ENCODE measurements at regions not wholly inside any gene's neighbourhood (a gene's known extent, or its start where the extent isn't known, plus 50 kb on each side); places are given as distances from the start of the nearest gene placed in this dataset.

DNA sequence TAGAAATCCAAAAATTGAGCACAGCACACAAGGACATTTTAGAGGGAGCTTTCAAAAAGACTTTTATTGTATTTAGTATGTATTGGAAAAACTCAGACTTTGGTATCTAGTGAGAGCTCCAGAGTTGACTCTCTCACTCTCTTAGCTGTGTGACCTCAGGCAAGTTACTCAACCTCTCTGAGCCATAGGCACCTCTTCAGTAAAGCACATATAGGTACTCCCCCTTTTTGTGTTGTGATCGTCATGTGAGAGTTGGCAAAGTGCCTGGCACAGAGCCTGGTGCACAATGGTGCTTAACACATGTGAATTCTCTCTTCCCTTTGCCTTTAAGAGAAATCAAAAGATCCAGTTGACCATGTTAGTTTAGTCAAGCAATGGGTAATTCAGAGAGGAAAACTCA, 186.2 kb downstream of the TMEM38B start:
- Histone ChIP-seq H3K9me3 (ENCODE audit: control insufficient read depth in 4 of 4, insufficient read depth in 3 of 4, low read length in 3 of 4) (no peaks in the 10 kb centered on the region), H3K27me3 (ENCODE audit: control insufficient read depth in 3 of 3, insufficient read depth in 3 of 3, low read length in 2 of 3) (no peaks in the 10 kb centered on the region), H3K27ac (ENCODE audit: low read depth in 1 of 2, low read length in 1 of 2) (no peak overlapping the region), H3K36me3 (ENCODE audit: control insufficient read depth in 4 of 4, insufficient read depth in 4 of 4, low read length in 4 of 4) (no peaks in the 10 kb centered on the region), H3K4me1 (ENCODE audit: control insufficient read depth in 5 of 5, insufficient read depth in 5 of 5, low read length in 5 of 5) (no peaks in the 10 kb centered on the region), H3K4me3 (no peak overlapping the region), H3K9ac (ENCODE audit: insufficient read depth in 1 of 2, low read length in 2 of 2) (no peak overlapping the region)
- ATAC-seq (ENCODE audit: insufficient read depth, low FRiP score) (no peak), DNase-seq (no peak)
- WGBS, 2 donors: 34 to 40% methylated on average over 1 of the region's 1 CpG
- TF ChIP-seq, protein P1, sequence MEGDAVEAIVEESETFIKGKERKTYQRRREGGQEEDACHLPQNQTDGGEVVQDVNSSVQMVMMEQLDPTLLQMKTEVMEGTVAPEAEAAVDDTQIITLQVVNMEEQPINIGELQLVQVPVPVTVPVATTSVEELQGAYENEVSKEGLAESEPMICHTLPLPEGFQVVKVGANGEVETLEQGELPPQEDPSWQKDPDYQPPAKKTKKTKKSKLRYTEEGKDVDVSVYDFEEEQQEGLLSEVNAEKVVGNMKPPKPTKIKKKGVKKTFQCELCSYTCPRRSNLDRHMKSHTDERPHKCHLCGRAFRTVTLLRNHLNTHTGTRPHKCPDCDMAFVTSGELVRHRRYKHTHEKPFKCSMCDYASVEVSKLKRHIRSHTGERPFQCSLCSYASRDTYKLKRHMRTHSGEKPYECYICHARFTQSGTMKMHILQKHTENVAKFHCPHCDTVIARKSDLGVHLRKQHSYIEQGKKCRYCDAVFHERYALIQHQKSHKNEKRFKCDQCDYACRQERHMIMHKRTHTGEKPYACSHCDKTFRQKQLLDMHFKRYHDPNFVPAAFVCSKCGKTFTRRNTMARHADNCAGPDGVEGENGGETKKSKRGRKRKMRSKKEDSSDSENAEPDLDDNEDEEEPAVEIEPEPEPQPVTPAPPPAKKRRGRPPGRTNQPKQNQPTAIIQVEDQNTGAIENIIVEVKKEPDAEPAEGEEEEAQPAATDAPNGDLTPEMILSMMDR (IDR thresholded peaks at IDR 0.05; ENCODE audit: control extremely low read depth, extremely low read depth): no peak

DNA sequence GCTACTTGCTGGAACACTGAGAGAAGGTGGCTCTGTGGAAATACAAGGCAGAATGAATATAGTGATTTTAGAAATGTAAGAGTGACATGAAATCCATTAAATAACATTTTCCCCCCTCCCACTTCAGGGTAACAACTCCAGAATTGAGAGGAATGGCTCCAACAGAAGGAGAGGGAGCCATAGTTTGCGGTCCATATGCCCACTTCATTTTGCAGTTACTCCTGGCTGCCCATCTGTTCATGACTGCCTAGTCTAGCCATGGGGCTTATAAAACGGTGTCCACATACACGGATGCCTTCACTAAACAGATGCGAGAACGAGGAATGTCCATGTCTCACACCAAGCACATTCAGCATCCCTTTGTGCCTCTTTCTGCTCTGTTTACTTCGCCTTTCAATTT, 186.7 kb downstream of the TMEM38B start:
- WGBS, 2 donors: 92 to 96% methylated on average over 6 of the region's 6 CpGs

DNA sequence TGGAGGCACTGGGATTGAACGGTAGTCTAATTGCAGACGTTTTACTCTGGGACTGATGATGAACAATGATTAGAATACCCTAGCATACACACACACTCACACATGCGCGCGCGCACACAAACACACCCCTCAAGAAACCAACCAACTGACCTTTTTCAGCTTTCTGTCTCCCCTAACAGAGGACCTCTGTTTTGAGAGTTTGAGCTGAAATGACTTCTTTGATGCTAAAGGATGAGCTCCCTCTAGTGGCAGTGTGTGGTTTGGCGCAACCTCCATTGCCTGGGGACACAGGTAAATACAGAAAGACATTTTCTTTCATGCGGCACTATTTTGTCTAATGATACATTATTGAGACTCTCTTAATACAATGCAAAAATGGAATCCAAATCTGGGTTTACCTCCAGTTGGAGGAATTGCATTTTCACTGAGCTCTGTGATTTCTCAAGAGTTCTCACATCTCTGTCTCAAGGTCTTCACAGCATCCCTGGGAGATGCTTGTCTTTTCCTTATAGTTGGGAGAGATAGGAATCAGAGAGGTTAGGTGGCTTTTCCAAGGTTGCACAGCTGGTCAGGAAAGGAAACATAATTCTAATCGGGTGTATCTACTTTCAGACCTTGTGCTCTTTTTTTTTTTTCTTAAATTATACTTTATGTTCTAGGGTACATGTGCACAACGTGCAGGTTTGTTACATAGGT, 187.5 kb downstream of the TMEM38B start:
- WGBS, 2 donors: 40 to 42% methylated on average over 10 of the region's 10 CpGs
- TF ChIP-seq, protein P1 (IDR thresholded peaks at IDR 0.05; ENCODE audit: control extremely low read depth, extremely low read depth): peak; percentile 61
- H3K4me3 ChIP-seq: no peak overlapping the region
- no peak overlapping the region for H3K9ac ChIP-seq (ENCODE audit: insufficient read depth in 1 of 2, low read length in 2 of 2)
- DNase-seq: peak; percentile 42 to 68 (median 55)
- ATAC-seq (ENCODE audit: insufficient read depth, low FRiP score): peak; percentile 81
- H3K36me3 ChIP-seq (ENCODE audit: control insufficient read depth in 4 of 4, insufficient read depth in 4 of 4, low read length in 4 of 4): no peaks in the 10 kb centered on the region
- H3K4me1 ChIP-seq (ENCODE audit: control insufficient read depth in 5 of 5, insufficient read depth in 5 of 5, low read length in 5 of 5): no peaks in the 10 kb centered on the region
- no peaks in the 10 kb centered on the region for H3K27me3 ChIP-seq (ENCODE audit: control insufficient read depth in 3 of 3, insufficient read depth in 3 of 3, low read length in 2 of 3)
- H3K27ac ChIP-seq (ENCODE audit: low read depth in 1 of 2, low read length in 1 of 2): no peak overlapping the region
- no peaks in the 10 kb centered on the region for H3K9me3 ChIP-seq (ENCODE audit: control insufficient read depth in 4 of 4, insufficient read depth in 3 of 4, low read length in 3 of 4)

More for the DNA sequence above, 186.7 kb downstream of the TMEM38B start:
- no peaks in the 10 kb centered on the region for H3K4me1 ChIP-seq (ENCODE audit: control insufficient read depth in 5 of 5, insufficient read depth in 5 of 5, low read length in 5 of 5)
- DNase-seq (no peak), ATAC-seq (ENCODE audit: insufficient read depth, low FRiP score) (no peak)
- H3K9ac ChIP-seq (ENCODE audit: insufficient read depth in 1 of 2, low read length in 2 of 2): no peak overlapping the region
- no peak overlapping the region for H3K4me3 ChIP-seq
- H3K9me3 ChIP-seq (ENCODE audit: control insufficient read depth in 4 of 4, insufficient read depth in 3 of 4, low read length in 3 of 4): no peaks in the 10 kb centered on the region
- no peak overlapping the region for H3K27ac ChIP-seq (ENCODE audit: low read depth in 1 of 2, low read length in 1 of 2)
- H3K36me3 ChIP-seq (ENCODE audit: control insufficient read depth in 4 of 4, insufficient read depth in 4 of 4, low read length in 4 of 4): no peaks in the 10 kb centered on the region
- no peaks in the 10 kb centered on the region for H3K27me3 ChIP-seq (ENCODE audit: control insufficient read depth in 3 of 3, insufficient read depth in 3 of 3, low read length in 2 of 3)
- TF ChIP-seq, protein P1 (IDR thresholded peaks at IDR 0.05; ENCODE audit: control extremely low read depth, extremely low read depth): no peak

DNA sequence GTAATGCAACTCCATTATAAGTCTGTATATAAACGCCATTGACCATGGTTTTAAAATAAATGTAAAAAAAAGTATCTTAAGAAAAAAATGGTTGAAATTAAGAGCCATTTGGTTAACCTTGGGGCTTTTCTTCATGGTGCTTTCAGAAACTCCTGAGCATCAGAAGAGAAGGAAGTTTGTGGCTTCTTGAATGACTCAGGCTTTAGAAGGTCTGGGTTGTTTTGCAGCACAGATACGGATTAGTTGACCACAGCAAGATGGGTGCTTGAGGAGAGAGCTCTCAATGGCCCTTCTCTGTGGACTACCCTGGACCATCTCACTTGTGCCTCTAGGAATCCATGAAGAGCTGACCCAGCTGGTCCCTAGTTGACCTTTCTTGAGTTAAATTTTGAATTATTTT, 189.5 kb downstream of the TMEM38B start:
- no peak overlapping the region for H3K27ac ChIP-seq (ENCODE audit: low read depth in 1 of 2, low read length in 1 of 2)
- ATAC-seq (ENCODE audit: insufficient read depth, low FRiP score) (no peak), DNase-seq (no peak)
- TF ChIP-seq, protein P1 (IDR thresholded peaks at IDR 0.05; ENCODE audit: control extremely low read depth, extremely low read depth): no peak
- no peaks in the 10 kb centered on the region for H3K9me3 ChIP-seq (ENCODE audit: control insufficient read depth in 4 of 4, insufficient read depth in 3 of 4, low read length in 3 of 4)
- WGBS, 2 donors: 35 to 50% methylated on average over 2 of the region's 2 CpGs
- H3K4me3 ChIP-seq: no peak overlapping the region
- H3K9ac ChIP-seq (ENCODE audit: insufficient read depth in 1 of 2, low read length in 2 of 2): no peak overlapping the region
- no peaks in the 10 kb centered on the region for H3K27me3 ChIP-seq (ENCODE audit: control insufficient read depth in 3 of 3, insufficient read depth in 3 of 3, low read length in 2 of 3)
- no peaks in the 10 kb centered on the region for H3K4me1 ChIP-seq (ENCODE audit: control insufficient read depth in 5 of 5, insufficient read depth in 5 of 5, low read length in 5 of 5)
- no peaks in the 10 kb centered on the region for H3K36me3 ChIP-seq (ENCODE audit: control insufficient read depth in 4 of 4, insufficient read depth in 4 of 4, low read length in 4 of 4)
